CD14-positive monocyte (primary cell): ENCODE measurements at regions not wholly inside any gene's neighbourhood (a gene's known extent, or its start where the extent isn't known, plus 50 kb on each side); places are given as distances from the start of the nearest gene placed in this dataset.

Experiments
- DNase-seq, 3 donors: peaks; one replicate each; pipeline ENCODE4 v3.0.0-alpha.2; 2011 to 2022
- H2AFZ ChIP-seq: 2 replicates; pipeline ENCODE4 v1.6.0; 2012; ENCODE audit warnings: mild to moderate bottlenecking, low read depth, low read length, inconsistent platforms; ENCODE audit not compliant: insufficient read depth, poor library complexity, severe bottlenecking
- H3K27ac ChIP-seq, 2 donors: 1 replicate in 1 of 2; 2 replicates in 1 of 2; pipeline ENCODE4 v1.5.1; 2012 to 2013; ENCODE audit warnings: low read length in 2 of 2, control low read depth in 1 of 2, inconsistent platforms in 1 of 2, low read depth in 1 of 2, mild to moderate bottlenecking in 1 of 2
- H3K27me3 ChIP-seq, 2 donors: one replicate each; pipeline versions ENCODE4 v1.6.0 to v1.6.1; 2011 to 2013; ENCODE audit warnings: low read length in 2 of 2; ENCODE audit not compliant: control insufficient read depth in 2 of 2, insufficient read depth in 2 of 2
- H3K36me3 ChIP-seq, 2 donors: replicated peaks in 1 of 2; 1 replicate in 1 of 2; 2 replicates in 1 of 2; pipeline versions ENCODE4 v1.5.1 to v1.6.1; 2012 to 2013; ENCODE audit warnings: low read length in 2 of 2, control low read depth in 1 of 2, inconsistent platforms in 1 of 2, mild to moderate bottlenecking in 1 of 2; ENCODE audit not compliant: insufficient read depth in 2 of 2, control insufficient read depth in 1 of 2
- H3K4me1 ChIP-seq, 2 donors: 1 replicate in 1 of 2; 2 replicates in 1 of 2; pipeline versions ENCODE4 v1.5.1 to v1.6.1; 2012 to 2013; ENCODE audit warnings: low read length in 2 of 2, control low read depth in 1 of 2, inconsistent platforms in 1 of 2, mild to moderate bottlenecking in 1 of 2, moderate library complexity in 1 of 2; ENCODE audit not compliant: insufficient read depth in 2 of 2, control insufficient read depth in 1 of 2
- H3K4me2 ChIP-seq: replicated peaks from 2 replicates; pipeline ENCODE3; 2012; ENCODE audit warnings: low read length, moderate library complexity, mild to moderate bottlenecking; ENCODE audit not compliant: poor library complexity, severe bottlenecking; ENCODE audit errors: extremely low read depth
- H3K4me3 ChIP-seq, 3 experiments: fragments of 200-600 bp in 1 of 3; sonication (generic) in 1 of 3; replicated peaks in 1 of 3; 1 replicate in 2 of 3; 2 replicates in 1 of 3; pipeline ENCODE4 v1.5.1; 2011 to 2013; ENCODE audit warnings: low read length in 3 of 3, mild to moderate bottlenecking in 3 of 3, control low read depth in 2 of 3, low read depth in 2 of 3, inconsistent platforms in 1 of 3, moderate library complexity in 1 of 3
- H3K79me2 ChIP-seq: 2 replicates; pipeline ENCODE4 v1.6.0; 2012; ENCODE audit warnings: mild to moderate bottlenecking, control low read depth, inconsistent platforms, low read length, moderate library complexity; ENCODE audit not compliant: insufficient read depth
- H3K9ac ChIP-seq: 2 replicates; pipeline ENCODE4 v1.6.0; 2017; ENCODE audit warnings: low read length, mild to moderate bottlenecking; ENCODE audit not compliant: insufficient read depth, poor library complexity, severe bottlenecking
- H3K9me3 ChIP-seq, 2 donors: replicated peaks in 1 of 2; 1 replicate in 1 of 2; 2 replicates in 1 of 2; pipeline versions ENCODE4 v1.5.1 to v1.6.1; 2012 to 2013; ENCODE audit warnings: low read length in 2 of 2, control low read depth in 1 of 2; ENCODE audit not compliant: control insufficient read depth in 1 of 2, insufficient read depth in 1 of 2
- H4K20me1 ChIP-seq: 2 replicates; pipeline ENCODE4 v1.6.0; 2012; ENCODE audit warnings: mild to moderate bottlenecking, low read length, control low read depth, moderate library complexity; ENCODE audit not compliant: insufficient read depth
- H3K27ac Mint-ChIP-seq, 7 donors: one replicate each; pipeline ENCODE4 v1.8.0; 2020; ENCODE audit warnings: mild to moderate bottlenecking in 7 of 7, mixed read lengths in 7 of 7, moderate library complexity in 6 of 7, inconsistent platforms in 2 of 7
- H3K27me3 Mint-ChIP-seq, 3 donors: one replicate each; pipeline ENCODE4 v1.8.0; 2021 to 2022; ENCODE audit warnings: low read depth in 3 of 3, mild to moderate bottlenecking in 3 of 3, mixed read lengths in 3 of 3, moderate library complexity in 3 of 3, inconsistent platforms in 1 of 3
- H3K36me3 Mint-ChIP-seq, 2 donors: one replicate each; pipeline ENCODE4 v1.8.0; 2020; ENCODE audit warnings: mixed read lengths in 2 of 2, inconsistent platforms in 1 of 2, mild to moderate bottlenecking in 1 of 2
- H3K4me1 Mint-ChIP-seq: one replicate; pipeline ENCODE4 v1.8.0; 2020; ENCODE audit warnings: mild to moderate bottlenecking, mixed read lengths
- H3K4me3 Mint-ChIP-seq, 2 donors: one replicate each; pipeline ENCODE4 v1.8.0; 2020; ENCODE audit warnings: mild to moderate bottlenecking in 2 of 2, mixed read lengths in 2 of 2, moderate library complexity in 1 of 2
- H3K9me3 Mint-ChIP-seq, 7 donors: one replicate each; pipeline ENCODE4 v1.8.0; 2020 to 2022; ENCODE audit warnings: mixed read lengths in 7 of 7, mild to moderate bottlenecking in 6 of 7, moderate library complexity in 6 of 7, inconsistent platforms in 2 of 7
- WGBS: methylation state at CpG from one replicate; pipeline ENCODE4 v1.1.5; 2013; ENCODE audit warnings: missing lambda C conversion rate; ENCODE audit not compliant: insufficient coverage; 5-methylcytosine and 5-hydroxymethylcytosine counted together
- intact Hi-C, 2 donors: fragments of 100-400 bp; cut with micrococcal nuclease; formaldehyde crosslinking; loops; one replicate each; pipeline versions ENCODE4 v1.15.0 to v1.15.1; 2023
- TF ChIP-seq, protein P1 (sequence below): fragments of 200-600 bp; IDR thresholded peaks from one replicate; pipeline ENCODE4 v1.8.0; 2022; ENCODE audit warnings: antibody characterized with exemption, mild to moderate bottlenecking

GRCh38 chr5:126139086-126139485 lies 284.1 kb upstream of the GRAMD2B start:
- Mint-ChIP-seq H3K27me3 (peaks cover 0 to 2% (median 0%) of the 10 kb centered on the region in 3 donors), H3K4me1 (no peaks in the 10 kb centered on the region), H3K36me3 (no peaks in the 10 kb centered on the region), H3K9me3 (peaks cover 2 to 16% (median 7%) of the 10 kb centered on the region in 7 donors), H3K4me3 (no peak overlapping the region), H3K27ac (no peak overlapping the region)
- H3K27ac ChIP-seq = no peak overlapping the region
- no peaks in the 10 kb centered on the region for H3K36me3 ChIP-seq
- no peaks in the 10 kb centered on the region for H4K20me1 ChIP-seq
- TF ChIP-seq, protein P1, sequence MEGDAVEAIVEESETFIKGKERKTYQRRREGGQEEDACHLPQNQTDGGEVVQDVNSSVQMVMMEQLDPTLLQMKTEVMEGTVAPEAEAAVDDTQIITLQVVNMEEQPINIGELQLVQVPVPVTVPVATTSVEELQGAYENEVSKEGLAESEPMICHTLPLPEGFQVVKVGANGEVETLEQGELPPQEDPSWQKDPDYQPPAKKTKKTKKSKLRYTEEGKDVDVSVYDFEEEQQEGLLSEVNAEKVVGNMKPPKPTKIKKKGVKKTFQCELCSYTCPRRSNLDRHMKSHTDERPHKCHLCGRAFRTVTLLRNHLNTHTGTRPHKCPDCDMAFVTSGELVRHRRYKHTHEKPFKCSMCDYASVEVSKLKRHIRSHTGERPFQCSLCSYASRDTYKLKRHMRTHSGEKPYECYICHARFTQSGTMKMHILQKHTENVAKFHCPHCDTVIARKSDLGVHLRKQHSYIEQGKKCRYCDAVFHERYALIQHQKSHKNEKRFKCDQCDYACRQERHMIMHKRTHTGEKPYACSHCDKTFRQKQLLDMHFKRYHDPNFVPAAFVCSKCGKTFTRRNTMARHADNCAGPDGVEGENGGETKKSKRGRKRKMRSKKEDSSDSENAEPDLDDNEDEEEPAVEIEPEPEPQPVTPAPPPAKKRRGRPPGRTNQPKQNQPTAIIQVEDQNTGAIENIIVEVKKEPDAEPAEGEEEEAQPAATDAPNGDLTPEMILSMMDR = no peak
- no peaks in the 10 kb centered on the region for H3K4me1 ChIP-seq
- H3K9me3 ChIP-seq = peaks cover 17 to 23% of the 10 kb centered on the region in 2 donors
- H3K27me3 ChIP-seq = no peaks in the 10 kb centered on the region
- no peak overlapping the region for H3K4me2 ChIP-seq
- no peak overlapping the region for H3K4me3 ChIP-seq
- no peak overlapping the region for H3K9ac ChIP-seq
- no peak for DNase-seq
- no peak overlapping the region for H2AFZ ChIP-seq
- intact Hi-C loops = no loop called here
- no peaks in the 10 kb centered on the region for H3K79me2 ChIP-seq
- no CpG with 5 or more reads among the region's 2 CpGs for WGBS

- H3K36me3 Mint-ChIP-seq = no peaks in the 10 kb centered on the region
- H3K4me3 ChIP-seq = no peak overlapping the region
- H3K9me3 Mint-ChIP-seq = peaks cover 0 to 12% (median 3%) of the 10 kb centered on the region in 7 donors
- no peak overlapping the region for H3K4me2 ChIP-seq
- no peak overlapping the region for H3K4me3 Mint-ChIP-seq
- 67% methylated on average over 3 of the region's 5 CpGs for WGBS
- no peak overlapping the region for H3K27ac Mint-ChIP-seq
- intact Hi-C loops = no loop called here
- H3K27me3 ChIP-seq = no peaks in the 10 kb centered on the region
- DNase-seq = no peak
- H3K79me2 ChIP-seq = no peaks in the 10 kb centered on the region
- no peaks in the 10 kb centered on the region for H3K4me1 Mint-ChIP-seq
- no peaks in the 10 kb centered on the region for H4K20me1 ChIP-seq
- no peaks in the 10 kb centered on the region for H3K36me3 ChIP-seq
- no peaks in the 10 kb centered on the region for H3K4me1 ChIP-seq
- no peak overlapping the region for H3K9ac ChIP-seq
- H3K9me3 ChIP-seq = peaks cover 12 to 20% of the 10 kb centered on the region in 2 donors
- peaks cover 0 to 2% (median 0%) of the 10 kb centered on the region in 3 donors for H3K27me3 Mint-ChIP-seq
- no peak overlapping the region for H3K27ac ChIP-seq
- no peak overlapping the region for H2AFZ ChIP-seq
- TF ChIP-seq, protein P1 = no peak
These were observed 283.4 kb upstream of the GRAMD2B start for GRCh38 chr5:126139773-126140172.
